SK-N-SH (cell line): ENCODE measurements at regions not wholly inside any gene's neighbourhood (a gene's known extent, or its start where the extent isn't known, plus 50 kb on each side); places are given as distances from the start of the nearest gene placed in this dataset.
"Not testable (repeated sequence)": the region's sequence is repeated elsewhere in the genome, so short reads cannot be mapped to it uniquely, and the experiment has no call there.

ENCODE experiments used
- CTCF ChIA-PET: fragments of 300-600, 350-600 bp; formaldehyde crosslinking; extraction: SDS; loops from one replicate; lab custom pipeline; 2021; lab: Yijun Ruan, JAX
- POLR2A ChIA-PET: fragments of 350-600 bp; sonication (Branson Sonifier 250); formaldehyde crosslinking; extraction: SDS; loops from one replicate; lab custom pipeline; 2020; ENCODE audit warnings: antibody characterized with exemption, inconsistent platforms; lab: Yijun Ruan, JAX
- DNase-seq: peaks from one replicate; pipeline ENCODE4 v3.0.0; 2012
- H2AFZ ChIP-seq: fragments of 200-600 bp; sonication (generic); 2 replicates; pipeline ENCODE4 v1.8.1; 2016; ENCODE audit warnings: antibody characterized with exemption, mild to moderate bottlenecking, low read depth
- H3F3A ChIP-seq: fragments of 200-600 bp; sonication (generic); replicated peaks from 2 replicates; pipeline ENCODE3; 2016; ENCODE audit warnings: antibody characterized with exemption, mild to moderate bottlenecking; ENCODE audit not compliant: insufficient read depth
- H3K27ac ChIP-seq, 2 experiments: fragments of 200-500 bp in 1 of 2; fragments of 200-600 bp in 1 of 2; sonication (Bioruptor generic) in 1 of 2; sonication (generic), shearing (Covaris generic) in 1 of 2; 2 replicates each; pipeline versions ENCODE4 v1.5.1 to v1.6.1; 2014 to 2016; ENCODE audit warnings: low read depth in 2 of 2, inconsistent platforms in 1 of 2, low read length in 1 of 2, mild to moderate bottlenecking in 1 of 2, mixed read lengths in 1 of 2
- H3K27me3 ChIP-seq: fragments of 200-600 bp; sonication (generic), shearing (Covaris generic); 2 replicates; pipeline ENCODE4 v1.6.1; 2016; ENCODE audit warnings: mixed run types; ENCODE audit not compliant: insufficient read depth
- H3K36me3 ChIP-seq, 2 experiments: fragments of 200-500 bp in 1 of 2; fragments of 200-600 bp in 1 of 2; sonication (Bioruptor generic) in 1 of 2; sonication (generic) in 1 of 2; replicated peaks in 1 of 2; 2 replicates each; pipeline versions ENCODE3 to v1.5.1; 2014 to 2016; ENCODE audit warnings: low read length in 1 of 2, mild to moderate bottlenecking in 1 of 2; ENCODE audit not compliant: insufficient read depth in 2 of 2, control insufficient read depth in 1 of 2
- H3K4me1 ChIP-seq, 2 experiments: fragments of 200-500 bp in 1 of 2; fragments of 200-600 bp in 1 of 2; sonication (Bioruptor generic) in 1 of 2; sonication (generic), shearing (Covaris generic) in 1 of 2; 2 replicates each; pipeline versions ENCODE4 v1.5.1 to v1.6.1; 2014 to 2016; ENCODE audit warnings: low read depth in 1 of 2, low read length in 1 of 2, mixed run types in 1 of 2; ENCODE audit not compliant: insufficient read depth in 2 of 2, control insufficient read depth in 1 of 2
- H3K4me2 ChIP-seq: fragments of 200-600 bp; sonication (generic), shearing (Covaris generic); 2 replicates; pipeline ENCODE4 v1.6.1; 2017; ENCODE audit warnings: mixed run types
- H3K4me3 ChIP-seq, 2 experiments: fragments of 200-500 bp in 1 of 2; fragments of 200-600 bp in 1 of 2; sonication (Bioruptor generic) in 1 of 2; sonication (generic), shearing (Covaris generic) in 1 of 2; 2 replicates each; pipeline versions ENCODE4 v1.5.1 to v1.8.1; 2014 to 2016; ENCODE audit warnings: low read depth in 2 of 2, inconsistent platforms in 1 of 2, low read length in 1 of 2, mild to moderate bottlenecking in 1 of 2, mixed read lengths in 1 of 2, moderate library complexity in 1 of 2
- H3K79me2 ChIP-seq: fragments of 200-600 bp; sonication (generic); 2 replicates; pipeline ENCODE4 v1.8.1; 2017; ENCODE audit warnings: mild to moderate bottlenecking; ENCODE audit not compliant: insufficient read depth
- H3K9ac ChIP-seq: fragments of 200-600 bp; sonication (generic); 2 replicates; pipeline ENCODE4 v1.6.1; 2017; ENCODE audit warnings: mixed run types
- H3K9me2 ChIP-seq: fragments of 200-600 bp; sonication (generic); 2 replicates; pipeline ENCODE4 v1.6.1; 2017; ENCODE audit warnings: mixed run types
- H3K9me3 ChIP-seq: fragments of 200-600 bp; sonication (generic); 2 replicates; pipeline ENCODE4 v1.6.1; 2017; ENCODE audit warnings: mixed run types, mild to moderate bottlenecking, moderate library complexity
- H4K20me1 ChIP-seq: fragments of 200-600 bp; sonication (generic); 2 replicates; pipeline ENCODE4 v1.6.1; 2017; ENCODE audit warnings: mild to moderate bottlenecking, mixed run types; ENCODE audit not compliant: insufficient read depth
- CTCF ChIP-seq: fragments of 200-600 bp; sonication (generic); IDR thresholded peaks from 2 replicates; pipeline ENCODE4 v1.6.1; 2017; ENCODE audit warnings: antibody characterized with exemption, mild to moderate bottlenecking, moderate library complexity
- ELF1 ChIP-seq: IDR thresholded peaks from 2 replicates; pipeline ENCODE4 v1.4.0; 2012
- EP300 ChIP-seq, 2 experiments: IDR thresholded peaks; 2 replicates each; pipeline versions ENCODE4 v1.4.0 to v1.6.1; 2012; ENCODE audit warnings: borderline replicate concordance in 1 of 2, low read depth in 1 of 2, low read length in 1 of 2
- EZH2phosphoT487 ChIP-seq: fragments of 200-600 bp; sonication (generic); IDR thresholded peaks from 2 replicates; pipeline ENCODE4 v1.6.1; 2017; ENCODE audit warnings: low read depth, mixed run types, mild to moderate bottlenecking, antibody characterized with exemption, moderate library complexity, borderline replicate concordance
- MAX ChIP-seq: IDR thresholded peaks from 2 replicates; pipeline ENCODE4 v1.4.0; 2012; ENCODE audit warnings: low read depth
- RCOR1 ChIP-seq: fragments of 150-350 bp; IDR thresholded peaks from 2 replicates; pipeline ENCODE4 v1.6.1; 2017; ENCODE audit warnings: antibody characterized with exemption, low read length
- SIN3A ChIP-seq: IDR thresholded peaks from 2 replicates; pipeline ENCODE4 v1.6.1; 2012; ENCODE audit warnings: low read depth, mild to moderate bottlenecking, low read length, moderate library complexity, borderline replicate concordance
- SMC3 ChIP-seq: IDR thresholded peaks from 2 replicates; pipeline ENCODE4 v1.6.1; 2012; ENCODE audit warnings: low read depth, low read length, improper control_type of control experiment
- TAF1 ChIP-seq: IDR thresholded peaks from 2 replicates; pipeline ENCODE4 v1.6.1; 2012; ENCODE audit warnings: low read depth, mild to moderate bottlenecking, low read length, moderate library complexity, borderline replicate concordance
- TEAD4 ChIP-seq: IDR thresholded peaks from 2 replicates; pipeline ENCODE4 v1.4.0; 2012; ENCODE audit warnings: mild to moderate bottlenecking, borderline replicate concordance; ENCODE audit not compliant: insufficient read depth
- WGBS: methylation state at CpG from one replicate; pipeline ENCODE4 v1.1.6; 2017; ENCODE audit warnings: low lambda C conversion rate; 5-methylcytosine and 5-hydroxymethylcytosine counted together
- TF ChIP-seq, protein P1 (sequence below): fragments of 150-350 bp; IDR thresholded peaks from 2 replicates; pipeline ENCODE4 v1.6.1; 2017; ENCODE audit warnings: antibody characterized with exemption, low read length, low read depth, borderline replicate concordance

- H3K27ac ChIP-seq = no peak overlapping the region
- 2% methylated on average over 6 of the region's 6 CpGs for WGBS
- no peak overlapping the region for H3K9ac ChIP-seq
- ChIA-PET CTCF (interaction anchor here (1.1 to 3.7 kb wide), 3 partner anchors 23 to 117 kb away, joined by 3 to 8 read pairs (median 3); no protein-coding TSS in a partner anchor), POLR2A (no interaction called here)
- no peak for DNase-seq
- H3K4me1 ChIP-seq = no peaks in the 10 kb centered on the region
- no peaks in the 10 kb centered on the region for H3K27me3 ChIP-seq
- H3K9me2 ChIP-seq = no peaks in the 10 kb centered on the region
- TF ChIP-seq CTCF (no peak), TEAD4 (no peak), TAF1 (no peak), MAX (no peak), ELF1 (no peak), SMC3 (no peak), EZH2phosphoT487 (no peak), SIN3A (no peak), EP300 (IDR thresholded peaks at IDR 0.05; ENCODE audit: borderline replicate concordance in 1 of 2, low read depth in 1 of 2, low read length in 1 of 2) (no peak), RCOR1 (no peak)
- TF ChIP-seq, protein P1, sequence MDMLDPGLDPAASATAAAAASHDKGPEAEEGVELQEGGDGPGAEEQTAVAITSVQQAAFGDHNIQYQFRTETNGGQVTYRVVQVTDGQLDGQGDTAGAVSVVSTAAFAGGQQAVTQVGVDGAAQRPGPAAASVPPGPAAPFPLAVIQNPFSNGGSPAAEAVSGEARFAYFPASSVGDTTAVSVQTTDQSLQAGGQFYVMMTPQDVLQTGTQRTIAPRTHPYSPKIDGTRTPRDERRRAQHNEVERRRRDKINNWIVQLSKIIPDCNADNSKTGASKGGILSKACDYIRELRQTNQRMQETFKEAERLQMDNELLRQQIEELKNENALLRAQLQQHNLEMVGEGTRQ = no peak
- TF ChIP-seq, all 33 proteins: peak for 0
- Histone ChIP-seq H3K9me3 (no peaks in the 10 kb centered on the region), H3K4me2 (no peak overlapping the region), H3K79me2 (no peaks in the 10 kb centered on the region), H3F3A (no peaks in the 10 kb centered on the region), H3K36me3 (no peaks in the 10 kb centered on the region), H3K4me3 (no peak overlapping the region), H2AFZ (no peak overlapping the region), H4K20me1 (no peaks in the 10 kb centered on the region)
Observed at GRCh38 chr14:21791749-21792148, 118.1 kb upstream of the OR4E1 start.

DNA sequence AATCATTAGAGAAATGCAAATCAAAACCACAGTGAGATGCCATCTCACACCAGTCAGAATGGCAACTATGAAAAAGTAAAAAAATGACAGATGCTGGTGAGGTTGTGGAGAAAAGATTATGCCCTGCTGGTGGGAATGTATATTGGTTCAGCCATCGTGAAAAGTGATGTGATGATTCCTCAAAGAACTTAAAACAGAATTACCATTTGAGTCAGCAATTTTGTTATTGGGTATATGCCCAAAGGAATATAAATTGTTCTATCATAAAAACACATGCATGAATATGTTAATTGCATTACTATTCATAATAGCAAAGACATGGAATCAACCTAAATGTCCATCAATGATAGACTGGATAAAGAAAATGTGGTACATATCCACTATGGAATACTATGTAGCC, 115.1 kb upstream of the OR4E1 start:
- H3K36me3 ChIP-seq, H4K20me1 ChIP-seq, H3F3A ChIP-seq, H3K27ac ChIP-seq, H2AFZ ChIP-seq, H3K9me2 ChIP-seq, H3K4me1 ChIP-seq, H3K9me3 ChIP-seq, H3K4me3 ChIP-seq, DNase-seq, H3K4me2 ChIP-seq, H3K9ac ChIP-seq, H3K79me2 ChIP-seq, H3K27me3 ChIP-seq, POLR2A ChIA-PET: not testable (repeated sequence)
- WGBS = 8% methylated on average over 1 of the region's 1 CpG
- CTCF ChIA-PET = interaction anchor here (0.7 kb wide), 1 partner anchor 9 kb away, joined by 3 read pairs; no protein-coding TSS in a partner anchor
- TF ChIP-seq CTCF = peak; percentile 29; the same call in 1 of the 2 replicates

DNA sequence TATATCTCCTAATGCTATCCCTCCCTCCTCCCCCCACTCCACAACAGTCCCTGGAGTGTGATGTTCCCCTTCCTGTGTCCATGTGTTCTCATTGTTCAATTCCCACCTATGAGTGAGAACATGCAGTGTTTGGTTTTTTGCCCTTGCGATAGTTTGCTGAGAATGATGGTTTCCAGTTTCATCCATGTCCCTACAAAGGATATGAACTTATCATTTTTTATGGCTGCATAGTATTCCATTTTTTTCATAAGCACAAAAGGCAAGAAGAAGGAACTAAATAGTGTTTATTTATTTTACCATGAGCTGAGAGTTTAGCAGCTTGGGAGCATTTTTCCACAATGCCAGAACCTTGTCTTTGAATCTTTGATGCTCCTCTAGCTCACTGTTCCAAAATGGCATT, 113.6 kb upstream of the OR4E1 start:
- H4K20me1 ChIP-seq, H3K4me1 ChIP-seq, H2AFZ ChIP-seq, H3K9me2 ChIP-seq, H3K27me3 ChIP-seq, H3K9me3 ChIP-seq, CTCF ChIA-PET, H3K27ac ChIP-seq, H3K79me2 ChIP-seq, H3K9ac ChIP-seq, H3K4me3 ChIP-seq, POLR2A ChIA-PET, H3K4me2 ChIP-seq, H3F3A ChIP-seq, H3K36me3 ChIP-seq, DNase-seq: not testable (repeated sequence)
- WGBS = 3% methylated on average over 1 of the region's 1 CpG
